Spleen (tissue), 7 donors: ENCODE measurements at regions not wholly inside any gene's neighbourhood (a gene's known extent, or its start where the extent isn't known, plus 50 kb on each side); places are given as distances from the start of the nearest gene placed in this dataset.

Source experiments
- CTCF ChIP-seq, 11 experiments: fragments of 200-600 bp in 7 of 11; fragments of 450-650 bp in 4 of 11; sonication (generic) in 4 of 11; IDR thresholded peaks in 8 of 11; conservative IDR thresholded peaks in 3 of 11; 1 replicate in 7 of 11; 2 replicates in 4 of 11; pipeline versions ENCODE4 v1.4.0 to v1.8.0; 2016 to 2021; ENCODE audit warnings: antibody characterized with exemption in 11 of 11, inconsistent platforms in 4 of 11, mild to moderate bottlenecking in 1 of 11
- POLR2A ChIP-seq, 3 donors: fragments of 450-650 bp; IDR thresholded peaks; one replicate each; pipeline ENCODE4 v1.5.1; 2017; ENCODE audit warnings: antibody characterized with exemption in 3 of 3, mild to moderate bottlenecking in 1 of 3
- POLR2AphosphoS5 ChIP-seq, 3 donors: sonication (generic); formaldehyde crosslinking; IDR thresholded peaks; one replicate each; pipeline ENCODE4 v1.5.1; 2017; ENCODE audit warnings: antibody characterized with exemption in 3 of 3
- donor health status: DM: no; HTN: no; CAD: no; lungs with moderate emphysema.
- donor health status: DM: no; HTN: no; CAD: no.
- donor health status: DM: no; HTN: no; CAD: no.

GRCh38 chrX:110938977-110939732, 143.5 kb upstream of the CHRDL1 start:
- no peak for TF ChIP-seq CTCF (IDR thresholded peaks at IDR 0.05 in 8 of 11, conservative IDR thresholded peaks at IDR 0.05 in 3 of 11)
- TF ChIP-seq POLR2A (IDR thresholded peaks at IDR 0.05), result no peak
- TF ChIP-seq POLR2AphosphoS5 (IDR thresholded peaks at IDR 0.05), result no peak
